Urothelium cell line (cell line): ENCODE measurements at regions not wholly inside any gene's neighbourhood (a gene's known extent, or its start where the extent isn't known, plus 50 kb on each side); places are given as distances from the start of the nearest gene placed in this dataset.

ENCODE experiments used
- DNase-seq: peaks from one replicate; pipeline ENCODE4 v3.0.0; 2011; ENCODE audit warnings: low spot score, mixed read lengths
- FAIRE-seq: peaks from 2 replicates; lab custom pipeline; 2011; peaks lifted over from hg19 to GRCh38; lab: Jason Lieb, UNC

DNA sequence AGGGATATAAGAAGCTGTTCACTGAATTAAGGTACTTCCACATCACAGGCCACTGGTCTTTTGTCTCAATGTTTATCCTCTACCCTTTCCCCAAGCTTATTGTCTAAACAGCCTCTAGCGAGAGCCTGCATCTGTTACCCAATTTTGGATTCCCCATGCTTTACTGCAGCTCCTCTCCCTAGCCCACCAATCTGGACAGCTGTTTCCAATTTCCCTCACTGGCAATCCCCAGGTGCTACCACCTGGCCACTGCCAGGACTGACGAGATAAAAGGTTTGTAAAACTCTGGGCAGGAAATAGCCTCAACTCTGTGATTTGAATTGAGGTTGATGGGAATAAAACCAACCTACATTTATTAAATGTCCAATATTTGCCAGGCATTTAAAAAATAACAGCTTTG is 58.0 kb upstream of the TEX9 start:
- FAIRE-seq, result no peak
- DNase-seq, result no peak

DNA sequence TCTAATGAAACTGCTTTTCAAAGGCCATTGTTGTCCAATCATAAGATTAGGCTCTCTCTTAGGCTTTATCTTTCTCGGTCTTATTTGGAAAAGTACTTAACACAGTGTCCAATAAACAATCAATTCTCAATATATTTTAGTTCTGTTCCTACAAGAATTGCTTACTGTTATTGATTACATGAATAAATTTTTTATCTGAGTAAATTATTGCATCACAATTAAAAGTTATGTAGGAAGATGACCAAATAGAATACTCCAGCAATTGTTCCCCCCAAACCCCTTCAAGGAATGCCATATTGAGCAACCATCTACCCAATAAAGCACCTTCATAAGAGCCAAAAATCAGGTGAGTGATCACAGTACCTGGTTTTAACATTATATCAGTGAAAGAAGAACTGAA is 55.0 kb upstream of the RFX7 start:
- DNase-seq (no peak), FAIRE-seq (no peak)

DNA sequence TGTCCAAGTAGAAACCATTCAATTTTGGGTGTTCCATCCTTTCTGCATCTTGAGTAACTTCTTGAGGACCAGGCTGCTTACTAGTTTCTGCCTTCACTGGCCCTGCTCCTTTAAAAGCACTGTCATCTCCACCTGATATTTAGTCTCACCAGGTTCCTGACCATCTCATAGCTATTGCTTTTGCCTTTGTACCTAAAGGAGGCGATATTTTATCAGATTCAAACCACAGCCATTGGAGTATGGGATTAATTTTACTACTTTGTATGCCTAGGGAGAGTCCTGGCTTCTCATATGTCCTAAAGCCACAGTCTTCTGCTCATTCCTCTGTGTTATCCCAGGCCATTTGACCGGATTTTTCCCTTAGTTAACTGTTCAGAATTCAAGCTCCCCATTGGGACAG is 51.8 kb upstream of the RFX7 start:
- FAIRE-seq (peak; percentile 76), DNase-seq (no peak)

DNA sequence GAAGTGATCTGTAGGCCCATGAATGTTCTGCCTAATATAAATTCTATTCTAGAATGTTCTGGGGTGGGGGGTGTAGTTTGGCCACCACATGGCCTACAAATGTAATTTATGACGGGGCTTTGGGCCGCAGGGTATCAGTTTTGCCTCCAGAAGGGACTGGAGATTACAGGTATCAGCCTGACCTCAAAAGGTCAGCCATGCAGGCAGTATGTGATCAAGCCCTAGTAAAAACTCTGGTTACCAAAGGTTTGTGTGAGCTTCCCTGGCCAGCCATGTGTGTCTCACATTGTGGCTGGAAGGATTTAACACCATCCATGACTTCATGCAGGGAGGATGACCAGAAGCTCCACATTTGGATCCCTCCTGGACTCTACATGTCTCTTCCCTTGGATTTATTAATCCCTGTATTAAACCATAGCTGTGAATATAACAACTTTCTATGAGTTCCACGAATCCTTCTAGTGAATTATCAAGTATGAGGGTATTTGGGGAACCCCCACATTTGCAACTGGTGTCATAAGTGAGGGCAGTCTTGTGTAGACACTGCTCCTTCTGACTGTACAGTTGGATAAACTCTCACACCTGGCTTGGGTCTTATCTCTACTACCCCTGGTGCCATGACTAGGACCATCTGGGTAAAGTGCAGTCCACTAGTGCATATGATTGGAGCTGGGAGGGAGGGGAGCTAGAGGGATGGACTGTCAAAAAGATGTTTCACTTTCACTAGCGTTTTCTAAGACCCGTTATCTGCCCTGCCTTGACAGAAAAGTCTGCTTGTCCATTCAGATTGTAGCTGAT is 50.0 kb upstream of the RFX7 start:
- FAIRE-seq, result no peak

More for the DNA sequence above, 50.0 kb upstream of the RFX7 start:
- no peak for DNase-seq
